OCI-LY3 (cell line): ENCODE measurements at regions not wholly inside any gene's neighbourhood (a gene's known extent, or its start where the extent isn't known, plus 50 kb on each side); places are given as distances from the start of the nearest gene placed in this dataset.

Experiments
- EZH2phosphoT487 ChIP-seq: fragments of 200-600 bp; shearing (Covaris generic); IDR thresholded peaks from 2 replicates; pipeline ENCODE4 v1.6.1; 2018; ENCODE audit warnings: antibody characterized with exemption, mixed run types, low read depth
- TF ChIP-seq, protein P1 (sequence below): fragments of 200-600, 300-600 bp; sonication (generic); IDR thresholded peaks from 2 replicates; pipeline ENCODE4 v1.5.1; 2014; ENCODE audit warnings: antibody characterized with exemption, low read length, low read depth

DNA sequence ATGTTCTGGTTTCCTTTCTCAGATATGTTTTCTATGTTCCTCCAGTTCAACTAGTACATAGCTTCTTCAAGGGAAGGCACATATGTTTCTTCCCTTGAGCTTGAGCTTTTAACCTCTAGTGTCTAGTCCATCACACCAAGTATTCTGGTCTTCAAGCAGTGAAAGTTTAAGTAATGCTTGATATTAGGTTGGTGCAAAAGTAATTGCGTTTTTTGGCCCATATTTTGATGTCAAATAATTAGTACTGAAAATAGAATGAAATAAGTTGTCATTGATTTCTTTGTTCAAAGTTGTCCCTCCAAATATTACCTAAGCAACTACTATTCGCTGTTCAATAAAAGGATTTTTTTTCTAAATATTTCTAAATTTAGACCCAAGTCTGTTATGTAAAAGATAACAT is 146.7 kb upstream of the TSC22D2 start:
- TF ChIP-seq, protein P1, sequence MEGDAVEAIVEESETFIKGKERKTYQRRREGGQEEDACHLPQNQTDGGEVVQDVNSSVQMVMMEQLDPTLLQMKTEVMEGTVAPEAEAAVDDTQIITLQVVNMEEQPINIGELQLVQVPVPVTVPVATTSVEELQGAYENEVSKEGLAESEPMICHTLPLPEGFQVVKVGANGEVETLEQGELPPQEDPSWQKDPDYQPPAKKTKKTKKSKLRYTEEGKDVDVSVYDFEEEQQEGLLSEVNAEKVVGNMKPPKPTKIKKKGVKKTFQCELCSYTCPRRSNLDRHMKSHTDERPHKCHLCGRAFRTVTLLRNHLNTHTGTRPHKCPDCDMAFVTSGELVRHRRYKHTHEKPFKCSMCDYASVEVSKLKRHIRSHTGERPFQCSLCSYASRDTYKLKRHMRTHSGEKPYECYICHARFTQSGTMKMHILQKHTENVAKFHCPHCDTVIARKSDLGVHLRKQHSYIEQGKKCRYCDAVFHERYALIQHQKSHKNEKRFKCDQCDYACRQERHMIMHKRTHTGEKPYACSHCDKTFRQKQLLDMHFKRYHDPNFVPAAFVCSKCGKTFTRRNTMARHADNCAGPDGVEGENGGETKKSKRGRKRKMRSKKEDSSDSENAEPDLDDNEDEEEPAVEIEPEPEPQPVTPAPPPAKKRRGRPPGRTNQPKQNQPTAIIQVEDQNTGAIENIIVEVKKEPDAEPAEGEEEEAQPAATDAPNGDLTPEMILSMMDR, result no peak
- TF ChIP-seq EZH2phosphoT487, result no peak
